GM06990 (cell line): ENCODE measurements at regions not wholly inside any gene's neighbourhood (a gene's known extent, or its start where the extent isn't known, plus 50 kb on each side); places are given as distances from the start of the nearest gene placed in this dataset.

Experiments
- DNase-seq: peaks from one replicate; pipeline ENCODE4 v3.0.0-alpha.2; 2011; ENCODE audit not compliant: insufficient read length; ENCODE audit errors: extremely low read depth
- H3K27me3 ChIP-seq: replicated peaks from 2 replicates; pipeline ENCODE4 v1.6.0; 2011; ENCODE audit warnings: low read length; ENCODE audit not compliant: control insufficient read depth, insufficient read depth
- H3K36me3 ChIP-seq: 2 replicates; pipeline ENCODE4 v1.5.1; 2011; ENCODE audit warnings: low read length; ENCODE audit not compliant: control insufficient read depth, insufficient read depth
- H3K4me3 ChIP-seq: replicated peaks from 2 replicates; pipeline ENCODE4 v1.5.1; 2011; ENCODE audit warnings: low read depth, mild to moderate bottlenecking, control low read depth, low read length
- CTCF ChIP-seq: IDR thresholded peaks from 2 replicates; pipeline ENCODE4 v1.5.1; 2011; ENCODE audit warnings: low read length, control low read depth, mild to moderate bottlenecking, inconsistent platforms; ENCODE audit not compliant: insufficient read depth, poor library complexity, severe bottlenecking

GRCh38 chr1:196063952-196064351, 544.3 kb downstream of the KCNT2 start:
- no peak overlapping the region for H3K4me3 ChIP-seq
- H3K36me3 ChIP-seq, result no peaks in the 10 kb centered on the region
- DNase-seq, result no peak
- H3K27me3 ChIP-seq, result no peaks in the 10 kb centered on the region
- no peak for TF ChIP-seq CTCF

- TF ChIP-seq CTCF, result no peak
- no peaks in the 10 kb centered on the region for H3K27me3 ChIP-seq
- no peak for DNase-seq
Observed at GRCh38 chr1:196063294-196063693, 544.9 kb downstream of the KCNT2 start.

GRCh38 chr1:196060539-196060938, 547.7 kb downstream of the KCNT2 start:
- no peak for TF ChIP-seq CTCF
- DNase-seq, result no peak
- no peaks in the 10 kb centered on the region for H3K36me3 ChIP-seq
- H3K27me3 ChIP-seq, result no peaks in the 10 kb centered on the region
- H3K4me3 ChIP-seq, result no peak overlapping the region

More at GRCh38 chr1:196063294-196063693, 544.9 kb downstream of the KCNT2 start:
- Histone ChIP-seq H3K4me3 (no peak overlapping the region), H3K36me3 (no peaks in the 10 kb centered on the region)

- H3K27me3 ChIP-seq, result no peaks in the 10 kb centered on the region
- peak; percentile 4 for TF ChIP-seq CTCF
- DNase-seq, result no peak
- H3K36me3 ChIP-seq, result no peaks in the 10 kb centered on the region
- no peak overlapping the region for H3K4me3 ChIP-seq
Observed at GRCh38 chr1:196059210-196059609, 549.0 kb downstream of the KCNT2 start.

- DNase-seq, result no peak
- TF ChIP-seq CTCF, result no peak
- no peaks in the 10 kb centered on the region for H3K36me3 ChIP-seq
- H3K4me3 ChIP-seq, result no peak overlapping the region
- H3K27me3 ChIP-seq, result no peaks in the 10 kb centered on the region
Observed at GRCh38 chr1:196056966-196057365, 551.3 kb downstream of the KCNT2 start.

GRCh38 chr1:196049407-196049806, 558.8 kb downstream of the KCNT2 start:
- TF ChIP-seq CTCF, result no peak

More at GRCh38 chr1:196049407-196049806, 558.8 kb downstream of the KCNT2 start:
- H3K4me3 ChIP-seq, result no peak overlapping the region
- no peak for DNase-seq
- H3K36me3 ChIP-seq, result no peaks in the 10 kb centered on the region
- H3K27me3 ChIP-seq, result no peaks in the 10 kb centered on the region
